HCT116 (cell line): ENCODE measurements at regions not wholly inside any gene's neighbourhood (a gene's known extent, or its start where the extent isn't known, plus 50 kb on each side); places are given as distances from the start of the nearest gene placed in this dataset.
"Not testable (repeated sequence)": the region's sequence is repeated elsewhere in the genome, so short reads cannot be mapped to it uniquely, and the experiment has no call there.

Source experiments
- ATAC-seq: fragments of 200-7000 bp; cut with Tn5 transposase; 2 replicates; pipeline ENCODE4 v1.9.1; 2020; ENCODE audit warnings: mild to moderate bottlenecking, moderate library complexity
- BruUV-seq: library from RNA; stranded (reverse); fragments of 400-500 nt; replicated peaks from 2 replicates; lab custom pipeline; 2021; lab: Mats Ljungman, UMichigan
- CTCF ChIA-PET: fragments of 300-600 bp; sonication (Branson Sonifier 250); formaldehyde crosslinking; loops from one replicate; lab custom pipeline; 2021; ENCODE audit warnings: antibody characterized with exemption; lab: Charles Lee
- POLR2A ChIA-PET: fragments of 300-600, 350-600 bp; sonication (Branson Sonifier 250); formaldehyde crosslinking; loops from one replicate; lab custom pipeline; 2021; ENCODE audit warnings: antibody characterized with exemption; lab: Charles Lee
- RAD21 ChIA-PET, 2 experiments: fragments of 300-600 bp; sonication (Branson Sonifier 250); formaldehyde crosslinking; loops; one replicate each; lab custom pipeline; 2023; ENCODE audit warnings: low total read pairs in 2 of 2; ENCODE audit not compliant: uncharacterized antibody in 2 of 2, unreplicated experiment in 2 of 2, low non-redundant PET in 1 of 2; lab: Charles Lee
- DNase-seq: peaks from one replicate; pipeline ENCODE4 v3.0.0-alpha.2; 2010; ENCODE audit warnings: low read depth, low spot score
- H2AFZ ChIP-seq: fragments of 200-600 bp; shearing (Covaris generic), sonication (generic); 2 replicates; pipeline ENCODE4 v1.6.1; 2017; ENCODE audit warnings: low read depth, mixed run types, mixed read lengths, antibody characterized with exemption, low read length; ENCODE audit not compliant: poor library complexity, severe bottlenecking
- H3K27ac ChIP-seq: 2 replicates; pipeline ENCODE4 v1.5.1; 2012; ENCODE audit warnings: low read depth, low read length
- H3K27me3 ChIP-seq: fragments of 200-600 bp; sonication (generic); 2 replicates; pipeline ENCODE4 v1.6.1; 2016; ENCODE audit warnings: mixed run types, low read length, mixed read lengths; ENCODE audit not compliant: insufficient read depth
- H3K36me3 ChIP-seq, 2 experiments: fragments of 200-500 bp in 1 of 2; fragments of 200-600 bp in 1 of 2; sonication (Bioruptor generic) in 1 of 2; sonication (generic) in 1 of 2; 2 replicates each; pipeline versions ENCODE4 v1.5.1 to v1.6.1; 2014 to 2016; ENCODE audit warnings: low read length in 2 of 2, inconsistent platforms in 1 of 2, mixed read lengths in 1 of 2, mixed run types in 1 of 2; ENCODE audit not compliant: insufficient read depth in 2 of 2, control insufficient read depth in 1 of 2
- H3K4me1 ChIP-seq, 2 experiments: fragments of 200-600 bp in 1 of 2; sonication (generic) in 1 of 2; 2 replicates each; pipeline versions ENCODE4 v1.5.1 to v1.6.1; 2012 to 2017; ENCODE audit warnings: low read length in 2 of 2, inconsistent platforms in 1 of 2, mild to moderate bottlenecking in 1 of 2, mixed read lengths in 1 of 2, mixed run types in 1 of 2, moderate library complexity in 1 of 2; ENCODE audit not compliant: insufficient read depth in 2 of 2, control insufficient read depth in 1 of 2
- H3K4me2 ChIP-seq: fragments of 200-600 bp; sonication (generic); 2 replicates; pipeline ENCODE4 v1.6.1; 2017; ENCODE audit warnings: mixed run types, low read length, mixed read lengths
- H3K4me3 ChIP-seq, 2 experiments: fragments of 200-600 bp in 1 of 2; sonication (generic) in 1 of 2; replicated peaks in 1 of 2; 2 replicates each; pipeline ENCODE4 v1.5.1; 2011 to 2016; ENCODE audit warnings: low read length in 2 of 2, control low read depth in 1 of 2, low read depth in 1 of 2, mild to moderate bottlenecking in 1 of 2, mixed read lengths in 1 of 2, mixed run types in 1 of 2
- H3K79me2 ChIP-seq: fragments of 200-600 bp; sonication (generic); 2 replicates; pipeline ENCODE4 v1.6.1; 2017; ENCODE audit warnings: mild to moderate bottlenecking, mixed run types, low read length, moderate library complexity, mixed read lengths; ENCODE audit not compliant: insufficient read depth
- H3K9ac ChIP-seq: fragments of 200-600 bp; sonication (generic); 2 replicates; pipeline ENCODE4 v1.6.1; 2016; ENCODE audit warnings: low read length, mixed read lengths
- H3K9me2 ChIP-seq: fragments of 200-600 bp; sonication (generic), shearing (Covaris generic); 2 replicates; pipeline ENCODE4 v1.6.1; 2017; ENCODE audit warnings: mixed run types, mild to moderate bottlenecking, moderate library complexity; ENCODE audit not compliant: insufficient read depth
- H3K9me3 ChIP-seq, 2 experiments: fragments of 200-500 bp in 1 of 2; fragments of 200-600 bp in 1 of 2; sonication (Bioruptor generic) in 1 of 2; sonication (generic) in 1 of 2; 2 replicates each; pipeline ENCODE4 v1.6.1; 2014 to 2017; ENCODE audit warnings: low read length in 2 of 2, mixed read lengths in 2 of 2, inconsistent platforms in 1 of 2, low read depth in 1 of 2, mild to moderate bottlenecking in 1 of 2, mixed run types in 1 of 2, moderate library complexity in 1 of 2; ENCODE audit not compliant: control insufficient read depth in 1 of 2, insufficient read depth in 1 of 2
- H4K20me1 ChIP-seq: fragments of 200-600 bp; sonication (generic), shearing (Covaris generic); 2 replicates; pipeline ENCODE4 v1.6.1; 2017; ENCODE audit warnings: mixed run types, mild to moderate bottlenecking, moderate library complexity; ENCODE audit not compliant: insufficient read depth
- CEBPB ChIP-seq: IDR thresholded peaks from 2 replicates; pipeline ENCODE4 v1.6.1; 2012; ENCODE audit warnings: low read depth
- ELF1 ChIP-seq: IDR thresholded peaks from 2 replicates; pipeline ENCODE4 v1.6.1; 2012; ENCODE audit warnings: low read depth, borderline replicate concordance
- EZH2 ChIP-seq: fragments of 200-600 bp; sonication (generic); IDR thresholded peaks from 2 replicates; pipeline ENCODE4 v1.6.1; 2017; ENCODE audit warnings: antibody characterized with exemption, mixed run types
- POLR2A ChIP-seq: IDR thresholded peaks from 2 replicates; pipeline ENCODE4 v1.7.0; 2011; ENCODE audit warnings: borderline replicate concordance; ENCODE audit not compliant: insufficient read depth, insufficient read length; ENCODE audit errors: extremely low read depth
- POLR2AphosphoS5 ChIP-seq: IDR thresholded peaks from 2 replicates; pipeline ENCODE4 v1.6.1; 2011; ENCODE audit warnings: mild to moderate bottlenecking, low read depth, low read length, moderate library complexity
- SP1 ChIP-seq: IDR thresholded peaks from 2 replicates; pipeline ENCODE4 v1.6.1; 2012; ENCODE audit warnings: low read depth
- YY1 ChIP-seq: IDR thresholded peaks from 2 replicates; pipeline ENCODE4 v1.6.1; 2011; ENCODE audit warnings: low read length, low read depth, moderate library complexity, mild to moderate bottlenecking; ENCODE audit not compliant: insufficient replicate concordance; ENCODE audit errors: extremely low read depth
- intact Hi-C: fragments of 100-400 bp; cut with micrococcal nuclease; formaldehyde crosslinking; loops from 2 replicates; pipeline ENCODE4 v1.10.0; 2022
- TF ChIP-seq, protein P1 (sequence below): IDR thresholded peaks from 2 replicates; pipeline ENCODE4 v1.6.1; 2012

DNA sequence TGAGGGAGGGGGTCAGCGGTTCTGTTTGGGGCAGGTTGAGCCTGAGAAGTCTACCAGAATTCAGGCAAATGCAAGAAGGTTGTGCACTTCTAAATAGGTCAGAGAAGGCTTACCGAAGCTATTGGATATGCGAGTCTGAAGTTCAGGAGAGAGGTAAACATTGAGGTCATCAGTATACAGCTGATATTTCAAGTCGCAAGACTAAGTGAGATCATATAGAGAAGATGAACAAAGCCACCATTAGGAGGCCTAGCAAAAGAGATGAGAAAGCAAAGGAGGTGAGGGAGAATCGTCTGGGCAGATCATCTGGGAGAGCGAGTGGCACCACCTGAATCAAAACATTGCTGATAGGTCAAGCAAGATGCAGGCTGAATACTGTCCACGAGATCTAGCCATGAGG, 430.6 kb downstream of the BUD13 start:
- CTCF ChIA-PET, result no interaction called here
- RAD21 ChIA-PET, result no interaction called here
- H2AFZ ChIP-seq, result no peak overlapping the region
- no peaks in the 10 kb centered on the region for H3K36me3 ChIP-seq
- H3K27me3 ChIP-seq, result peaks cover 18% of the 10 kb centered on the region
- no peaks in the 10 kb centered on the region for H3K9me3 ChIP-seq
- TF ChIP-seq YY1 (no peak), POLR2A (no peak), ELF1 (no peak), CEBPB (no peak), POLR2AphosphoS5 (no peak), EZH2 (no peak), SP1 (no peak)
- POLR2A ChIA-PET, result no interaction called here
- H3K9ac ChIP-seq, result no peak overlapping the region
- ATAC-seq (no peak), DNase-seq (no peak)
- intact Hi-C loops, result no loop called here
- no peak overlapping the region for H3K4me2 ChIP-seq
- H3K27ac ChIP-seq, result no peak overlapping the region
- BruUV-seq, result no TSS peak
- no peaks in the 10 kb centered on the region for H3K9me2 ChIP-seq
- no peaks in the 10 kb centered on the region for H3K4me1 ChIP-seq
- no peaks in the 10 kb centered on the region for H4K20me1 ChIP-seq
- no peaks in the 10 kb centered on the region for H3K79me2 ChIP-seq
- H3K4me3 ChIP-seq, result no peak overlapping the region

DNA sequence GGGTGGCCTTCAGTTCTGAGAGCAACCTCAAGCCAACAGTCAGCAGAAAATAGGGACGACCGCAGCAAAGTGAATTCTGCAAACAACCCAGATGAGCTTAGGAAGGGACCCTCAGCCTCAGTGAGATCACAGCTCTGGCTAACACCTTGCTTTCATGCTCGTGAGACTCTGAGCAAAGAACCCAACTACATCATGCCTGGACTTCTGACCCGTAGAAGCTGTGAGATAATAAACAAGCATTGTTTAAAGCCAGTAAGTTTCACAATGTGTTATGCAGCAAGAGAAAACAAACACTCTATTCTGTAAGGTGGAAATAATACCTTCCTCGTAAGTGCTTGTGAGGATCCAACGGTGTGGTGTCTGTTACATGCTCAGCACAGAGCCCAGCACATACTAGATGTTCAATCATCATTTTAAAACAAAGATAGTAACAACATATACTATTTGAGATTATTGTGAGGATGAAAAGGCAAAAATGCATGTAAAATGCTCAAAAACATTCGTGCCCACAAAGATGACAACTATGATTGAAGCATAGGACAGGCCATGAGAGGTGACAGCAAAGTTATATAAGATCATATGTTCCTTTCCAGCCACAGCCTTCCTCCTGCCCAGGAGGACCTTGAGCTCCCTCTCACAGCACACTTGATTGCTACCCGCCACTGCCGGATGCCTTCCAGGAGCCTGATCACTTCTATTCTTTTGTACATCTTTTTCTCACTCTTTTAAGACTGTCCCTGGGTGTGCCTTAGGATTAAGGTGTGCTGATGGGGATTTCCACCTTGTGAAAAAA, 433.3 kb downstream of the BUD13 start:
- H3K4me1 ChIP-seq, result no peaks in the 10 kb centered on the region
- no peaks in the 10 kb centered on the region for H3K36me3 ChIP-seq
- H3K79me2 ChIP-seq, result no peaks in the 10 kb centered on the region
- no peak overlapping the region for H3K9ac ChIP-seq
- ChIA-PET POLR2A (no interaction called here), CTCF (no interaction called here), RAD21 (no interaction called here)
- H3K27ac ChIP-seq, result no peak overlapping the region
- DNase-seq, result no peak
- intact Hi-C loops, result no loop called here
- H3K4me3 ChIP-seq, result no peak overlapping the region
- no peak for ATAC-seq
- H2AFZ ChIP-seq, result no peak overlapping the region
- no peak overlapping the region for H3K4me2 ChIP-seq
- no TSS peak for BruUV-seq
- H3K9me2 ChIP-seq, result no peaks in the 10 kb centered on the region
- peaks cover 16% of the 10 kb centered on the region for H3K27me3 ChIP-seq
- TF ChIP-seq, protein P1, sequence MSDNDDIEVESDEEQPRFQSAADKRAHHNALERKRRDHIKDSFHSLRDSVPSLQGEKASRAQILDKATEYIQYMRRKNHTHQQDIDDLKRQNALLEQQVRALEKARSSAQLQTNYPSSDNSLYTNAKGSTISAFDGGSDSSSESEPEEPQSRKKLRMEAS, result no peak
- no peaks in the 10 kb centered on the region for H4K20me1 ChIP-seq
- H3K9me3 ChIP-seq, result no peaks in the 10 kb centered on the region

DNA sequence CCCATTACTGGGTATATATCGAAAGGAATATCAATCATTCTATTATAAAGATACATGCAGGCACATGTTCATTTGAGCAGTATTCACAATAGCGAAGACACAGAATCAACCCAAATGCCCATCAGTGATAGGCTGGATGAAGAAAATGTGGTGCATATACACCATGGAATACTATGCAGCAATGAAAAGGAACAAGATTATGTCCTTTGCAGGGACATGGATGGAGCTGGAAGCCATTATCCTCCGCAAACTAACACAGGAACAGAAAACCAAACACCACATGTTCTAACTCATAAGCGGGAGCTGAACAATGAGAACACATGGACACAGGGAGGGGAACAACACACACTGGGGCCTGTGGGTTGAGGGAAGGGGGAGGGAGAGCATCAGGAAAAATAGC, 434.3 kb downstream of the BUD13 start:
- H3K27me3 ChIP-seq, result peaks cover 20% of the 10 kb centered on the region
- H3K4me1 ChIP-seq, POLR2A ChIA-PET, H3K9me3 ChIP-seq, intact Hi-C loops, H3K36me3 ChIP-seq, H3K4me2 ChIP-seq, CTCF ChIA-PET, H3K27ac ChIP-seq, BruUV-seq, H3K4me3 ChIP-seq, H2AFZ ChIP-seq, H3K9me2 ChIP-seq, H3K79me2 ChIP-seq, H3K9ac ChIP-seq, RAD21 ChIA-PET, ATAC-seq, H4K20me1 ChIP-seq, DNase-seq: not testable (repeated sequence)
